ENCODE measurements at regions not wholly inside any gene's neighbourhood (a gene's known extent, or its start where the extent isn't known, plus 50 kb on each side); places are given as distances from the start of the nearest gene placed in this dataset.
"Not testable (repeated sequence)": the region's sequence is repeated elsewhere in the genome, so short reads cannot be mapped to it uniquely, and the experiment has no call there.

- no peak for DNase-seq
Measured at GRCh38 chr5:58357121-58357520, 102.8 kb downstream of the PLK2 start.

GRCh38 chr5:58356662-58357061 lies 103.2 kb downstream of the PLK2 start:
- DNase-seq = no peak

DNA sequence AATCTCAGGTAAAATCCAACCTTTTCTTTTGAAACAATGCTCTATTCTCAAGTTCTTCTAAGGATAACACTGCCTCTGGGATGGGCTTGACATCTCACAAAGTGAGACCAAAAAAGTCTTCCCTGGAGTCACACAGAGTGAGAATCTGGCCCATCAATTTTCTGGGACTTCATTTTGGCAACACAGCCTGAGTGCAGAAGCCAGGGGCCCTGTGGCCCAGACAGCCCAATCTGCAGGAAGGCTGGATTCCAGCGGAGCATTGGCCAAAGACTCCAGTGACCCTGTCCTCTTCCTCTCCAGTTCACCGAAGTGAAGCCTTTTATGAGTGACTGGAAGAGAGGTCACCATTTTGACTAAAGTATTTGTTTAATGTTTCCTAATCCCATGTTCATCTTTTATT lies 105.1 kb downstream of the PLK2 start:
- DNase-seq = no peak

GRCh38 chr5:58353992-58354391 lies 105.9 kb downstream of the PLK2 start:
- DNase-seq = no peak

DNA sequence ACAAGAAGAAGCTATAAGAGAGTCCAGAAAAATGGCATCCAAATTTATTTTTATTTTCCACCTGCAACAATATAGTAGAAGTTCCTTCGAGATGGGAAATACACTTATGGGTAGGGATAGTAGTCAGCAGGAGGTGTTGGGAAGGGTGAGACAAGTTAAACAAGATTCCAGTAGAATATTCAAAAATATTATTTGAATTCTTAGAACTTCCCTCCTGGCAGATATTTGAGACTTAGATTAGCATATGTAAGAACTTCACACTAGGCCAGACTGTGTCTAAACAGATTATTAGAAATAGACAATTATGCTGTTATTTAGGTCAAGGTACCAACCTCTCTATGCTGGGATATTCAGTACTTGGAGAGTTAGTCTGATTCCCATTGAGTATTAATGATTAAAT lies 108.7 kb downstream of the PLK2 start:
- DNase-seq = no peak

GRCh38 chr5:58348996-58349728 lies 110.7 kb downstream of the PLK2 start:
- DNase-seq = no peak

DNA sequence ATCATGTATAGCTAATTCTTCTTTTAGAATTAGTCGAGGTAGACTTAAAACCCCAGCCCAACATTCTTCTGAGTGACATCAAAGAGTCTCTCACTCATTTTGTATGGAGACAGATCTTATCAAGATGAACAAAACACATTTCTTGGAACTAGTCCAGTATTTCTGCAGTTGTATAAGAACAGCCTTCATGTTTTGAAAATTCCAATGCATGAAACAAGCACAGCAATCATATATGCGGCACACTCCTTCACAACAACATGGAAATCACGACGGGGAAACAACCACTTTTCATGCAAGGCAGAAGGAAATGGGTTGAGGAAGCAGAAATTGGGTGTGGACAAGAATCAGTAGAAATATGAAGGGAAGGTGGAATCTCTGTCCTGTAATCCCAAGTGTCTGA lies 113.8 kb downstream of the PLK2 start:
- no peak for DNase-seq

- DNase-seq = no peak
Measured at GRCh38 chr5:58341476-58341875, 118.4 kb downstream of the PLK2 start.

- no peak for DNase-seq
Measured at GRCh38 chr5:58335518-58335917, 124.4 kb downstream of the PLK2 start.

DNA sequence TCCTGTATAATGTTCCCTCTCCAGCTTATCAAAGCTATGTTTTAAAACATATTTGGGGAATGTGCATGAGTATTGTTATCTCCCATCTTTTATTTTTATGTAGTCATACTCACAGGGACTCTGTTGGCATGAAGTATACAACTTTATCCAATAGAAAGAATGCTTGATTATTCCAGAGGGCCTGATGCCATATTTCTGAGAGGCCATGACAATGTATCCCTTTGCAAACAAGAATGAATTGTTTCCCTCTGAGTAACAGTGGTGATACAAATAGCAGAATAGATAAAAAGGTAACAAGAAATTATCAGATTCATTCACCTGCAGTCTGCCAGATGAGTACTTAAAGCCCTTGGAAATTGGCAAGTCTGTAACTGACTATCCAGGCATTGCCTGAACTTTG lies 125.9 kb downstream of the PLK2 start:
- no peak for DNase-seq

DNA sequence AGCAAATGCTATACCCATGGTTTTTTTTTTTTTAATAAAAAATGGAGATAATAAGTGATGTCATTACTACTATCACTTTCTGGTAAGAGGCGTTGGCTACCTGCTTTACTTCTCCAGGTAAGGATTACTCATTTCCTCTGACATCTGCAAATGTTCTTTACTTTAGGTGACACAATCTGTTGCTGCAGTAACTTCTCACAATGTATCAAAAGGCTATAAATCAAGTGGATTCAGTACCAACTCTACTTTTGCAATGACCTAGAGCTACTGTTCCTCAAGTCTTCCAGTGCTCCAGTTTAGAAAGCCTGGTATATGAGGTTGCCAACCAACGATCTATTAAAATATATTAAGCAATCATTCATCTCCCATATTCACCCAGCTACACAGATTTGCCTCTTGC lies 129.1 kb downstream of the PLK2 start:
- no peak for DNase-seq

GRCh38 chr5:58327289-58327688 lies 132.6 kb downstream of the PLK2 start:
- no peak for DNase-seq

DNA sequence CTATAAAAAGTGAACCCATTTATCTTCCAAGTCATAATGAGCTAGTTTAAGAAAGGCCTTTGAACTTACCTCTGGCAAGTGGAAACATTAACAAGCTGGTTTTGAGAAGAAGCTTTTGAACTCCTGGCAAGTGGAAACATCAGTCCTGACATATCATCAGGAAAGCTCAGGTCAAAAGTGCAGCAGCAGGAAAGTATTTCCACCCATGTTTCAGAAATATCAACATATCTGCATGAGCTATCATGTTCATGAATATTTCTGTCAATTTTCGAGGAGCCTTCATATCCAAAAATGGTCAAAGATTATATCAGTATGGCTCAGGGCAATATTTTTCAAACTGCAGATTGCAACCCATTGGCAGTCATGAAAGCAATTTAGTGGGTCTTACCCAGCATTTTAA lies 133.9 kb downstream of the PLK2 start:
- DNase-seq = no peak

- no peak for DNase-seq
Measured at GRCh38 chr5:58322453-58322852, 137.4 kb downstream of the PLK2 start.

- no peak for DNase-seq
Measured at GRCh38 chr5:58318468-58318867, 141.4 kb downstream of the PLK2 start.

DNA sequence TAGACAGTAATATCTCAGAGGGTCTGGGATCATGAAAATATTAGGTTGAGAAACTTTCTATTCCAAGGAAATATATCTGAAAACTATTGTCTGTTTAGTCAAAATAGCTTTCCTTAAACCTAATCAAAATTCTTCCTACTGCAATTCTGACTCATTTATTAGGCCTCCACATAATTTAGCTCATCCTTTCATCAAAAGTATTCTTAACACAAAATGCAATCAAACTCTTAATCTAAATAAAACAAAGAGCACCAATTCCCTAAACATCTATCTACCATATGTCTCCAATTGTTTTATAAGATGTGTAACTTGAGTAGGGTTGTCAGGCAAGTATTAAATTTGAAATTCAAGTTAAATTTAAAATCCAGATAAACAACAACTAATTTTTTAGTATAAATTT lies 142.1 kb downstream of the PLK2 start:
- no peak for DNase-seq

DNA sequence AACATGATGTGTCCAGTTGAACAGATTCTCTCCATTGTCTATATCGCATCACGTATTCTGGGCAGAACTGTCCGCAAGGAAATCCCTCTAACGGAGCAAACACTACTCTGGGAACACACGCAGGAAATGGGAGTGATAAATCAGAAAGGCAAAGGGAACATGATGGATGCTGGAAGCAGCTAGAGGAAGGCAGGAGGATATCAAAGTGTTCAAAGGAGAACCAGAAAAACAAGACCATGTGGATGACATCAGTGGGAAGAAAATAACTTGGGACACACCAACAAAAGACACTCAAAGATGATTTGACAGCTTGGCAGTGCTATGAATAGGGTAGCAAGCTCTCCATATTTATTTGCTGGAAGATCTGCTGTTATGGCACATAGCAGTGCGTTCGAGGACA lies 142.9 kb downstream of the PLK2 start:
- no peak for DNase-seq

- no peak for DNase-seq
Measured at GRCh38 chr5:58315794-58316193, 144.1 kb downstream of the PLK2 start.

DNA sequence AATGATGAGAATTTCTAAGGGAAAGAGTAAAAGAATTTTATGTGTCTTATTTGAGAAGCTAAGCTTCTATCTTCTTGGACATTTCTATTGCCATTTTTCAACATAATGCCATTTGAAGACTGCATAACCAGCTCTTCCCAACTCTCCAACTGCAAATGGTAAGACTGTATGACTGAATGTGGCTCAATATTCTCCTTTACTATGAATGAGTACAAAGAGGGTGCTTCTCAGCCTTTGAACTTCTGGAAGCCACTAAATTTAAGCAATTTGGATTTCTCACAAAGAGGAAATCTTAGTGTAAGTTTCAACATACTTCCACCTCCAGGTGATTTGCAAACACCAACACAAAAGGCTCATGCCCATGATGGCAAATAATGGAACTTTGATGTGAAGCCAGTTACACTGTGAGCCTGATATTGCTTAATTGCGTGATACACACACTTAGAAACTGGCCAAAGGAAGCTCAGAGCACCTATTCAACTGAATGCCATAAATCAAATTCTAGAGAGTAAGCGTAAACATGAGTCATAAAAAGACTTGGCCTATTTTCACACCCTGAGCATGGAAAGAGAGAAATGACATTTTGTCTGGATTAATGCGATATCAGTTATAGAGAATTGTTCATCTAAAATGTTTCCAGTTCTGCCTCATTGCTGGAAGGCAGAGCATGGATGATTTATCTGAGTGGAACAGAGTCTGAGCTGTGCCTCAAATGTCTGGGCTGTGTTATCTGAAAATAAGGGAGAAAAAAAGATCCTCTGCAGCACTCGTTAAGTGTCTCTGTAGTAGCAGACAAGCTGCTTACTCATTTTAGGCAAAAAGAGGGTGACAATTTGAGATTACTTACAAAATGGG lies 145.3 kb downstream of the PLK2 start:
- no peak for DNase-seq

- no peak for DNase-seq
Measured at GRCh38 chr5:58312299-58312698, 147.6 kb downstream of the PLK2 start.

DNA sequence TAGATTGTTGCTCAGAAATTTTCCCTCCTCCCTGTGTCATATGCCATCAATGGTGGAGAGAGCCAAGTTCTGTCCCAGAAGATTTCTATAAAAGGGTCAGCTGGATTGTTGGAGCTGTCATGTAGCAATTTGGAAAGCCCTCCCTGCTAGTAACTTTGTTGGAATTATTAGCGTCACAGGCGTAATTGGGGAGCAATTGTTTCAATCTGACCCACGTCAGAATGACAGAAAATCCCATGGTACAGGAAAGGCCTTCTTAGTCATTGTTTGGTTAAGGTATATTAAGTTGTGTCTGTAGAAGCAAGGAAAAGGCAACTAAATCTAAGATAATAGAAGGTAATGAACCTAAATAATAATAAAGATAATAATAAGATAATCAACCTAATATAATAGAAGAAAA lies 148.4 kb downstream of the PLK2 start:
- no peak for DNase-seq

DNA sequence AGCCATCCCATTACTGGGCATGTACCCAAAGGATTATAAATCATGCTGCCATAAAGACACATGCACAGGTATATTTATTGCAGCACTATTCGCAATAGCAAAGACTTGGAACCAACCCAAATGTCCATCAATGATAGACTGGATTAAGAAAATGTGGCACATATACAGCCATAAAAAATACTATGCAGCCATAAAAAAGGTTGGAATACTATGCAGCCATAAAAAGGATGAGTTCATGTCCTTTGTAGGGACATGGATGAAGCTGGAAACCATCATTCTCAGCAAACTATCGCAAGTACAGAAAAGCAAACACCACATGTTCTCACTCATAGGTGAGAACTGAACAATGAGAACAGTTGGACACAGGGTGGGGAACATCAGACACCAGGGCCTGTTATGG lies 151.5 kb downstream of the PLK2 start:
- not testable (repeated sequence) for DNase-seq

DNA sequence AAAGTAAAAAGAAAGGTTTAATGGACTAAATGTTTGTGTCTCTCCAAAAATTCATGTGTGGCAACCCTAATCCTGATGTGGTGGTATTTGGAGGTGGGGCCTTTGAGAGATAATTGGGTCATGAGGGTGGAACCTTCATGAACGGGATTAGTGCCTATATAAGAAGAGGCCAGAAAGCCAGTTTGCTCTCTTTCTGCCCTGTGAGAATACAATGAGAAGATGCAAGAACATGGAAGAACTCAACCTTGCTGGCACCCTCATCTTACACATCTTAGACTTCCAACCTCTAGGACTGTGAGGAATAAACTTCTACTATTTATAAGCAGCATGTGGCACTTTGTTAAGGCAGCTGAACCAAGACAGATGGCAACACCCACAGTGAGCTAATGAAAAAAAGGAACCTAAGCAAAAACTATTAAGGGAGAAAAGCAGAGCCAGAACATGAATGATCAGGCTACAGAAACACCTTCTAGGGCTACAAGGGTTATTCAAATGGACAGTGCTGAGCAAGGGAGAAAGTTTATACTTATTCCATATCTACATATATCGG lies 159.5 kb downstream of the PLK2 start:
- no peak for DNase-seq

DNA sequence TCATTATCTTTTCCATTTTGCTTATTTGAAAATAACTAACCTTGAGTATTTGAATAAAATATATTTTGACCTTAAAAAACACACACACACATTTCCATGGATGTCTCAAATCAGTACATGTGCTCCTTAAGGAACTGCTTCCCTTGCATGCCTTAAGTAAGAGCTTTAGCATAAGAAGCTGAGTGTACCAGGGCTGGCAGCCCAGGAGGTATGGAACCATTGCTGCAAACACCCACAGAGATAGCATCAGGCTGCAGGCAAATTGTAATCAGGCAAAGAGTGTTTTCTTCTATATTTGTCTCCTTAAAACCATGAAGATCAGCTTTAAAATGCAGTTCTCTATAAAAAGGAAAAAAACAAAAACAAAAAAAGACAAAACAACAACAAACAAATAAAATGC lies 160.6 kb downstream of the PLK2 start:
- no peak for DNase-seq
